ENCODE measurements at regions not wholly inside any gene's neighbourhood (a gene's known extent, or its start where the extent isn't known, plus 50 kb on each side); places are given as distances from the start of the nearest gene placed in this dataset.

GRCh38 chr6:98605705-98606104 lies 228.7 kb upstream of the POU3F2 start:
- no peak overlapping the region for H3K9ac ChIP-seq
- H3K4me2 ChIP-seq: no peak overlapping the region
- no peaks in the 10 kb centered on the region for H4K20me1 ChIP-seq (ENCODE audit: insufficient read depth)
- no peaks in the 10 kb centered on the region for H3K79me2 ChIP-seq (ENCODE audit: insufficient read depth, low read depth)
- no peak overlapping the region for H2AFZ ChIP-seq (ENCODE audit: low read depth)
- no peak for TF ChIP-seq CTCF (conservative IDR thresholded peaks at IDR 0.05; ENCODE audit: low read depth, low read length)
- H3K27me3 ChIP-seq (ENCODE audit: insufficient read depth, low read depth): no peaks in the 10 kb centered on the region
- no peaks in the 10 kb centered on the region for H3K36me3 ChIP-seq (ENCODE audit: insufficient read depth)
- H3K4me1 ChIP-seq (ENCODE audit: low read depth, poor library complexity, severe bottlenecking): no peaks in the 10 kb centered on the region
- no peak overlapping the region for H3K27ac ChIP-seq
- H3K4me3 ChIP-seq (IDR thresholded peaks at IDR 0.05; ENCODE audit: insufficient read depth, low read depth, low read length): no peak overlapping the region

- Histone ChIP-seq H3K27me3 (ENCODE audit: insufficient read depth, low read depth) (no peaks in the 10 kb centered on the region), H3K79me2 (ENCODE audit: insufficient read depth, low read depth) (no peaks in the 10 kb centered on the region), H3K9ac (no peak overlapping the region), H3K36me3 (ENCODE audit: insufficient read depth) (no peaks in the 10 kb centered on the region), H3K4me3 (IDR thresholded peaks at IDR 0.05; ENCODE audit: insufficient read depth, low read depth, low read length) (no peak overlapping the region), H3K4me1 (ENCODE audit: low read depth, poor library complexity, severe bottlenecking) (no peaks in the 10 kb centered on the region), H3K27ac (no peak overlapping the region), H3K4me2 (no peak overlapping the region), H2AFZ (ENCODE audit: low read depth) (no peak overlapping the region), H4K20me1 (ENCODE audit: insufficient read depth) (no peaks in the 10 kb centered on the region)
- no peak for TF ChIP-seq CTCF (conservative IDR thresholded peaks at IDR 0.05; ENCODE audit: low read depth, low read length)
Measured at GRCh38 chr6:98627129-98627775, 207.1 kb upstream of the POU3F2 start.

GRCh38 chr6:98633886-98634285 lies 200.5 kb upstream of the POU3F2 start:
- H4K20me1 ChIP-seq (ENCODE audit: insufficient read depth): no peaks in the 10 kb centered on the region
- no peaks in the 10 kb centered on the region for H3K79me2 ChIP-seq (ENCODE audit: insufficient read depth, low read depth)
- no peak overlapping the region for H3K9ac ChIP-seq
- H3K4me1 ChIP-seq (ENCODE audit: low read depth, poor library complexity, severe bottlenecking): no peaks in the 10 kb centered on the region
- no peak for TF ChIP-seq CTCF (conservative IDR thresholded peaks at IDR 0.05; ENCODE audit: low read depth, low read length)
- H3K4me3 ChIP-seq (IDR thresholded peaks at IDR 0.05; ENCODE audit: insufficient read depth, low read depth, low read length): no peak overlapping the region
- H3K36me3 ChIP-seq (ENCODE audit: insufficient read depth): no peaks in the 10 kb centered on the region
- H3K27me3 ChIP-seq (ENCODE audit: insufficient read depth, low read depth): no peaks in the 10 kb centered on the region
- no peak overlapping the region for H3K27ac ChIP-seq
- no peak overlapping the region for H3K4me2 ChIP-seq
- H2AFZ ChIP-seq (ENCODE audit: low read depth): no peak overlapping the region

- no peak overlapping the region for H3K4me3 ChIP-seq (IDR thresholded peaks at IDR 0.05; ENCODE audit: insufficient read depth, low read depth, low read length)
- no peak overlapping the region for H3K9ac ChIP-seq
- H3K4me2 ChIP-seq: no peak overlapping the region
- H3K27ac ChIP-seq: no peak overlapping the region
- no peaks in the 10 kb centered on the region for H3K36me3 ChIP-seq (ENCODE audit: insufficient read depth)
- H3K4me1 ChIP-seq (ENCODE audit: low read depth, poor library complexity, severe bottlenecking): no peaks in the 10 kb centered on the region
- no peak for TF ChIP-seq CTCF (conservative IDR thresholded peaks at IDR 0.05; ENCODE audit: low read depth, low read length)
- no peak overlapping the region for H2AFZ ChIP-seq (ENCODE audit: low read depth)
- H3K27me3 ChIP-seq (ENCODE audit: insufficient read depth, low read depth): no peaks in the 10 kb centered on the region
- H4K20me1 ChIP-seq (ENCODE audit: insufficient read depth): no peaks in the 10 kb centered on the region
- H3K79me2 ChIP-seq (ENCODE audit: insufficient read depth, low read depth): no peaks in the 10 kb centered on the region
Measured at GRCh38 chr6:98634569-98634968, 199.8 kb upstream of the POU3F2 start.

Data from KMS-11 (cell line).